Dendritic cell treated with granulocyte-macrophage colony-stimulating factor and Interleukin-4, amounts not matched to agents 40 ng/mL and 50 ng/mL, for 4 days (primary cell): ENCODE measurements at regions not wholly inside any gene's neighbourhood (a gene's known extent, or its start where the extent isn't known, plus 50 kb on each side); places are given as distances from the start of the nearest gene placed in this dataset.
"Not testable (repeated sequence)": the region's sequence is repeated elsewhere in the genome, so short reads cannot be mapped to it uniquely, and the experiment has no call there.

Experiments
- H3K27ac Mint-ChIP-seq: one replicate; pipeline ENCODE4 v1.8.0; 2022; ENCODE audit warnings: mild to moderate bottlenecking, mixed read lengths
- H3K27me3 Mint-ChIP-seq: one replicate; pipeline ENCODE4 v1.8.0; 2022; ENCODE audit warnings: mild to moderate bottlenecking, mixed read lengths
- H3K36me3 Mint-ChIP-seq: one replicate; pipeline ENCODE4 v1.8.0; 2022; ENCODE audit warnings: low read depth, mixed read lengths
- H3K4me1 Mint-ChIP-seq: one replicate; pipeline ENCODE4 v1.8.0; 2022; ENCODE audit warnings: low read depth, mixed read lengths
- H3K4me3 Mint-ChIP-seq: one replicate; pipeline ENCODE4 v1.8.0; 2022; ENCODE audit warnings: mild to moderate bottlenecking, moderate library complexity, mixed read lengths
- H3K9me3 Mint-ChIP-seq: one replicate; pipeline ENCODE4 v1.8.0; 2022; ENCODE audit warnings: mixed read lengths
- intact Hi-C: fragments of 100-400 bp; cut with micrococcal nuclease; formaldehyde crosslinking; loops from one replicate; pipeline ENCODE4 v1.15.0; 2022

GRCh38 chr4:82125787-82126297, 247.9 kb downstream of the HNRNPD start:
- Mint-ChIP-seq H3K4me3 (no peak overlapping the region), H3K36me3 (no peaks in the 10 kb centered on the region), H3K9me3 (no peaks in the 10 kb centered on the region), H3K27me3 (no peaks in the 10 kb centered on the region), H3K4me1 (no peaks in the 10 kb centered on the region), H3K27ac (no peak overlapping the region)
- intact Hi-C loops: no loop called here

- H3K36me3 Mint-ChIP-seq: no peaks in the 10 kb centered on the region
- no peaks in the 10 kb centered on the region for H3K9me3 Mint-ChIP-seq
- H3K4me1 Mint-ChIP-seq: no peaks in the 10 kb centered on the region
- H3K27me3 Mint-ChIP-seq: no peaks in the 10 kb centered on the region
- no peak overlapping the region for H3K4me3 Mint-ChIP-seq
- no peak overlapping the region for H3K27ac Mint-ChIP-seq
- intact Hi-C loops: no loop called here
Measured at GRCh38 chr4:82124932-82125786, 248.6 kb downstream of the HNRNPD start.

GRCh38 chr4:82124365-82124764, 249.4 kb downstream of the HNRNPD start:
- Mint-ChIP-seq H3K27ac (no peak overlapping the region), H3K36me3 (no peaks in the 10 kb centered on the region), H3K4me3 (no peak overlapping the region), H3K9me3 (no peaks in the 10 kb centered on the region), H3K4me1 (no peaks in the 10 kb centered on the region), H3K27me3 (no peaks in the 10 kb centered on the region)
- intact Hi-C loops: no loop called here

DNA sequence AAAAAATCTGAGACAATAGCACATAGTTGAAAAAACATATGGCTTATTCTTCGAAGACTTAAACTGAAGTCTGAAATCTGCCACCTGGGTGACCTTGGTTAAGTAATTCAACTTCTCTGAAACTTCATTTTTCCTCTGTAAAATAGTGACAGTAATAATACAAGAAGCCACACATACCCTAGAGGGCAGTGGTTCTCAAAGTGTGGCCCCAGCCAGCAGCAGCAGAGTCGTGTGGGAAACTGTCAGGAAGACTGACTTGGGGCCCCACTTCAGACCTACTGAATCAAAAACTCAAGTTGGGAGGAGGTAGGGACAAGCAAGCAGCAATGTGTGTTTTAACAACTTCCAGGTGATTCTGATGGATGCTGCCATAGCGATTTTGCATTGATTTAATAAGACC, 249.9 kb downstream of the HNRNPD start:
- Mint-ChIP-seq H3K27me3 (no peaks in the 10 kb centered on the region), H3K4me3 (no peak overlapping the region), H3K9me3 (no peaks in the 10 kb centered on the region), H3K36me3 (no peaks in the 10 kb centered on the region), H3K27ac (no peak overlapping the region), H3K4me1 (no peaks in the 10 kb centered on the region)
- intact Hi-C loops: no loop called here

DNA sequence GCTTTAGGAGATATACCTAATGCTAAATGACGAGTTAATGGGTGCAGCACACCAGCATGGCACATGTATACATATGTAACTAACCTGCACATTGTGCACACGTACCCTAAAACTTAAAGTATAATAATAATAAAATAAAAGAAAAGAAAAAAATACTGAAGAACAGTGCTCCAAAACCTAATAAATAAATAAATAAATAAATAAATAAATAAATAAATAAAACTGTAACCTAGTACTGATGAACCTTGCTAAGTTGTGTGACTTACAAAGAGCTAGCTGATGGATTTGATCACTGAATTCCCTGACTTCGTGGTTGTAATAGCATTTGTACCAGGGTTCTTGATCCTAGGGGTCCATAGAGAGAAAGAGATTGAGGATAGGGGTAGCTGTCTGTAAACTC, 258.6 kb downstream of the HNRNPD start:
- intact Hi-C loops, H3K4me1 Mint-ChIP-seq, H3K27me3 Mint-ChIP-seq, H3K36me3 Mint-ChIP-seq, H3K4me3 Mint-ChIP-seq, H3K9me3 Mint-ChIP-seq, H3K27ac Mint-ChIP-seq: not testable (repeated sequence)

GRCh38 chr4:82108506-82108905, 265.3 kb downstream of the HNRNPD start:
- Mint-ChIP-seq H3K36me3 (no peaks in the 10 kb centered on the region), H3K27me3 (no peaks in the 10 kb centered on the region), H3K4me3 (no peak overlapping the region), H3K9me3 (no peaks in the 10 kb centered on the region), H3K4me1 (no peaks in the 10 kb centered on the region), H3K27ac (no peak overlapping the region)
- intact Hi-C loops: no loop called here

- Mint-ChIP-seq H3K4me1 (no peaks in the 10 kb centered on the region), H3K9me3 (no peaks in the 10 kb centered on the region), H3K4me3 (no peak overlapping the region), H3K36me3 (no peaks in the 10 kb centered on the region), H3K27ac (no peak overlapping the region), H3K27me3 (no peaks in the 10 kb centered on the region)
- intact Hi-C loops: no loop called here
Measured at GRCh38 chr4:82104578-82104977, 269.2 kb downstream of the HNRNPD start.

DNA sequence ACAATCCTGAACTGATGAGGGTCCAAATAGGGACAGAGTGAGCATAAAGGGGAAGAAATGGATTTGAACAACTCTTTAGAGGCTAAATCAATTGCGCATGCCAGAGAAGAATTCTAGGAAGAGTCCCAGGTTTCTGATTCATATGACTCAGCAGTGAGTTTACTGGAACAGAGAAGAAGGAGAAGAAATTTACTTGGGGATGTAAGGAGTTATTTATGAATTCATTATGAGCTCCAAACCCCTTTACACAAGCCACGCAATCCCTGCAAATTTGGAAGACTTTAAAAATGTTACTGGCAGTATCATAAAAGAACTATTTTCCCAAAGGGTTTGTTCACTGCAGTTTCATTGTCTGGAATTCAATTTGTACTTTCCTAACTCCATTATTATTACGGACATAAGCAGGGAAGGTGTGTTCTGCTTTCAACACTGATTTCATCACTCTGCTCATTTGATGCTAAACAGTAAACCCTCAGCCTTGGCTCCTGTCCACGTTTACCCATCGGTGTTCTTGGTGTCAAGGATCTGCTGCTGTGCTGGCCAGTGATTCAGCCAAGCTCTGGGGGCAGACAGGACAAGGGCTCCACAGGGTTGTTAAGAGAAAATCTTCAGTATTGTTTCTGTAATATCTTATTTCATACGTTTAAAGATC, 273.7 kb downstream of the HNRNPD start:
- no peak overlapping the region for H3K27ac Mint-ChIP-seq
- H3K4me3 Mint-ChIP-seq: no peak overlapping the region
- no peaks in the 10 kb centered on the region for H3K36me3 Mint-ChIP-seq
- H3K4me1 Mint-ChIP-seq: no peaks in the 10 kb centered on the region
- no peaks in the 10 kb centered on the region for H3K9me3 Mint-ChIP-seq
- no peaks in the 10 kb centered on the region for H3K27me3 Mint-ChIP-seq
- intact Hi-C loops: no loop called here

- H3K4me1 Mint-ChIP-seq: no peaks in the 10 kb centered on the region
- intact Hi-C loops: no loop called here
- H3K4me3 Mint-ChIP-seq: no peak overlapping the region
- no peak overlapping the region for H3K27ac Mint-ChIP-seq
- H3K27me3 Mint-ChIP-seq: no peaks in the 10 kb centered on the region
- H3K9me3 Mint-ChIP-seq: no peaks in the 10 kb centered on the region
- H3K36me3 Mint-ChIP-seq: no peaks in the 10 kb centered on the region
Measured at GRCh38 chr4:82097504-82097903, 276.3 kb downstream of the HNRNPD start.

- H3K27ac Mint-ChIP-seq: no peak overlapping the region
- H3K4me1 Mint-ChIP-seq: no peaks in the 10 kb centered on the region
- no peaks in the 10 kb centered on the region for H3K9me3 Mint-ChIP-seq
- H3K4me3 Mint-ChIP-seq: no peak overlapping the region
- no peaks in the 10 kb centered on the region for H3K36me3 Mint-ChIP-seq
- intact Hi-C loops: no loop called here
- H3K27me3 Mint-ChIP-seq: no peaks in the 10 kb centered on the region
Measured at GRCh38 chr4:82090717-82091116, 283.1 kb downstream of the HNRNPD start.

DNA sequence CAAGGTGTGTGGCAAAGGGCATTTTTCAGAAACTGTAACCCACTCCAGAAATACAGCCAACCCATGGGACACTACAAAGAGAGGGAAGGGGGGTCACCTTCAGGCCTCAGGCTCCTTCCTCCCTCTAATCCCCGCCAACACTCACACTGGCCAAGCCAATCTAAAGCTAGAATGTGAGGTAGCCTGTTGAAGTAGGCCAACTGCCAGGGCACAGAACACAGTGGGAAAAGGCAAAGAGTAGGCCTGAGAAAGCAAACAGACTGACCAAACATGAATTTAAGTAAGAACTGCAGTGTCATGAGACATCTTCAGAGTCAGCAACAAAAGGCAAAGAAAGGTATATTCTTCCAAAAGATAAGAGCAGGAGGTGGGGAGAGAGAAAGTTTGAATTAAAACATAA, 289.0 kb downstream of the HNRNPD start:
- H3K4me3 Mint-ChIP-seq: no peak overlapping the region
- no peaks in the 10 kb centered on the region for H3K27me3 Mint-ChIP-seq
- intact Hi-C loops: no loop called here
- H3K4me1 Mint-ChIP-seq: no peaks in the 10 kb centered on the region
- no peaks in the 10 kb centered on the region for H3K9me3 Mint-ChIP-seq
- H3K36me3 Mint-ChIP-seq: no peaks in the 10 kb centered on the region
- H3K27ac Mint-ChIP-seq: no peak overlapping the region

- H3K27ac Mint-ChIP-seq, H3K36me3 Mint-ChIP-seq, H3K27me3 Mint-ChIP-seq, H3K4me3 Mint-ChIP-seq, intact Hi-C loops, H3K4me1 Mint-ChIP-seq, H3K9me3 Mint-ChIP-seq: not testable (repeated sequence)
Measured at GRCh38 chr4:82077471-82077995, 296.3 kb downstream of the HNRNPD start.

GRCh38 chr4:82076809-82077208, 297.0 kb downstream of the HNRNPD start:
- intact Hi-C loops: no loop called here
- Mint-ChIP-seq H3K4me3 (no peak overlapping the region), H3K36me3 (no peaks in the 10 kb centered on the region), H3K4me1 (no peaks in the 10 kb centered on the region), H3K9me3 (no peaks in the 10 kb centered on the region), H3K27me3 (no peaks in the 10 kb centered on the region), H3K27ac (no peak overlapping the region)

DNA sequence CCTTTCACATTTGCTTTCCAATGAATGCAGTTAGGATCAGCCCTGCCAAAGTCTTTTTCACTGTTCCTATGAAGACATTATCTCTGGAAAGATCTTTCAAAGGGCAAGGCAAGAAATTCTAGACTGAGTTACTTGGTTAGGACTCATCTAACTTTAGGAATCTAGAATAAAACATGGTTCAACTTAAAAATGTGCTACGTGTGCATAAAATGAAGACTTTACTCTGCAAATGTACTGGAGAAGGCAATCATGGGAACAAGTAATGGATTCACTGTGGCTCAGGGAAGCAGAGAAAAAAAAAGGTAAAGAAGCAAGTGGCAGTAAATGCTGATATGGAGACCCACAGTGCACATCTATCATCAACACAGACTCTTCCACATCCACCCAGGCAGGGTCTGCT, 297.4 kb downstream of the HNRNPD start:
- H3K27ac Mint-ChIP-seq: no peak overlapping the region
- H3K27me3 Mint-ChIP-seq: no peaks in the 10 kb centered on the region
- no peaks in the 10 kb centered on the region for H3K36me3 Mint-ChIP-seq
- no peaks in the 10 kb centered on the region for H3K4me1 Mint-ChIP-seq
- no peaks in the 10 kb centered on the region for H3K9me3 Mint-ChIP-seq
- intact Hi-C loops: no loop called here
- no peak overlapping the region for H3K4me3 Mint-ChIP-seq
